Stimulated activated naive CD4-positive, alpha-beta T cell treated with Interleukin-2 at 50 U/mL for 16 hours (primary cell): ENCODE measurements at regions not wholly inside any gene's neighbourhood (a gene's known extent, or its start where the extent isn't known, plus 50 kb on each side); places are given as distances from the start of the nearest gene placed in this dataset.
"Not testable (repeated sequence)": the region's sequence is repeated elsewhere in the genome, so short reads cannot be mapped to it uniquely, and the experiment has no call there.

Experiments
- DNase-seq: peaks from one replicate; lab custom pipeline; 2025; lab: John Stamatoyannopoulos, UW

DNA sequence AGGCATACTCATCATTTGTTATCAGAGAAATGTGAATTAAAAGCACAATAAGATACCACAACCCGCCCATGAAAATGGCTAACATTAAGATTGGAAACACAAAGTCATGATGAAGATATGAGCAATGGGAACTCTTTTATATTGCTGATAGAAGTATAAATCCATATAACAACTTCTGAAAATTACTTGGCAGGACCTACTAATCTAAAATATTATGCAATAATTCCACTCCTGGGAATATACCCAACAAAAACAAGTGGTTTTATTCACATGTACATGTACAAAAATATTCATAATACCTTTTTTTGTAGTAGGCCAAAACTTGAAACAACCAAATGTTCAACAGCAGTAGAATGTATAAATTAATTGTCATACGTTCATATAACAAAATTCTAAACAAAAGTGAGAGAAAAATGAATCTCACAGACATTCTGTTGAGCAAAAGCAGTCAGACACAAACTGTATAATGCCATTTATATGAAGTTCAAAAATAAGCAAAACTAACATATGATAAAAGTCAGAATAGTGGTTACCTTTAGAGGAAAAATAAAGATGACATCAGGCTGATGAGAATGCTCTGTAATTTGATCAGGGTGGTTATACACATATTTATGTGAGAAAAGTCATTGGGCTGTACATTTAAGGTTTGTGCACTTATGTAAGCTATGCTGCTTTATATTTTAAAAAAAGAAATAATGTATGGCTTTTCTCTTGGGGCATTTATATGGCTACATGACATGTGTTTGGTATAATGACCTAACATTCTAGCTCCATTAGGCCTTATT, 309.2 kb upstream of the KITLG start:
- no peak for DNase-seq

GRCh38 chr12:88884600-88884999, 304.3 kb upstream of the KITLG start:
- no peak for DNase-seq

DNA sequence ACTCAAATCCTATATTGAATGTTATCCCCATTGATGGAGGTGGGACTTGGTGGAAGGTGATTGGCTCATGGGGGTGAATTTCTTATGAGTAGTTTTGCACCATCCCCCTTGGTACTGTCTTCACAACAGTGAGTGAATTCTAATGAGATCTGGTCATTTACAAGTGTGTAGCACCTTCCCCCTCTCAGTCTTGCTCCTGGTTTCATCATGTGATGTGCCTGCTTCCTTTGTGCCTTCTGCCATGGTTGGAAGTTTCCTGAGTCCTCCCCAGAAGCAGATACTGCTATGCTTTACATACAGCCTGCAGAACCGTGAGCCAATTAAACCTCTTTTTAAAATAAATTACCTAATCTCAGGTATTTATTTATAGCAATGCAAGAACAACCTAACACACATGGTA, 302.4 kb upstream of the KITLG start:
- no peak for DNase-seq

DNA sequence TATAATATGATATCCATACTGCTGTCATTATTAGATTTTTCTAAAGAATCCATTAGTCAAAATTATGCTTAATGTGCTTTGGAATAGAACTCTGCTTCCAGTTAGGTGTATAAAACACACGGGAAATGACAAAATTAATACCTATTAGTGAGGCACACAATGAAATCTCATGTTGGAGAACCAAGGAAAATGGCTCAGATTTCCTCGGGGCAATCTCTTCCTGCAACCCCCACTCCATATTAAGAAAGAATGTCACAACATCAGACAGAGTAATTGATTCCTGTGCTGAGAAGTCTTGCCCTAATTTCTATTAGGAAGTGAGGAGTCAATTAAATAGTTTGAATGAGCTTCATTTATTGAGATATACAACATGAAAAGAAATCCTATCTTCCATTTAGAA, 299.8 kb upstream of the KITLG start:
- DNase-seq = no peak

- no peak for DNase-seq
These were observed 298.0 kb upstream of the KITLG start for GRCh38 chr12:88878295-88878694.

GRCh38 chr12:88876857-88877256, 296.6 kb upstream of the KITLG start:
- no peak for DNase-seq

DNA sequence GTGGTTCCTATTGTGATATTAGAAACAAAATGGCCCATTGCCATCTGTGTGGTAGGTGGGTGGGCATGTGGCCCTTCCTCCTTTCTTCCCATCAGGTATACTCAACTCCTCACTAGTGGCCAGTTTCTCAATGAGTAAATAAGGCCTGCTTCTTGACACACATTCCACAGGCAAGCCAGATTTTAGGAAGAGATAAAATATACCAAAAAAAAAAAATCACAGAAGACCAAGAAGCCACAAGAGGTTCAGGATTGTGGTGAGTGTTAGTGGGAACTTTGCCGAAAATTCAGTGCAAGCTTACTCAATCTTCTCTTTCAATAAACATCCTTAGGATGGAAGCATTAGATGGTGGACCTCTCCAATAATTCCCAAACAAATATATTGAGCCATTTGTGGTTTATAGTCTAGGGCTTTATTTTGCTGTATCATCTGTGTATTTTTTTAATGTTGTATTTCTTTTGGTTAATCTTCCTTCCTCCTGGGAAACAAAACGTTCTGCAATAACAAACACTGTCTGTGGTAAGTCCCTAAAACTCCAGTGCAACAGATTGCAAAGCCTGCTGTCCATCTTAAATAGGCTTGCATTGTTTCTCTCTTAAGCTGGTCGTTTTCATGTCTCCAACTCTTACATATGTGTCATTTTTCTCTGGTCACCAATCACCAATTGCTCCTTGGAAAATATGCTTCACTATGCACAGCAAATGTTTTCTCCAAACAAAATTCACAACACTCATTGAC, 289.9 kb upstream of the KITLG start:
- no peak for DNase-seq

- DNase-seq = no peak
These were observed 287.8 kb upstream of the KITLG start for GRCh38 chr12:88868050-88868449.

DNA sequence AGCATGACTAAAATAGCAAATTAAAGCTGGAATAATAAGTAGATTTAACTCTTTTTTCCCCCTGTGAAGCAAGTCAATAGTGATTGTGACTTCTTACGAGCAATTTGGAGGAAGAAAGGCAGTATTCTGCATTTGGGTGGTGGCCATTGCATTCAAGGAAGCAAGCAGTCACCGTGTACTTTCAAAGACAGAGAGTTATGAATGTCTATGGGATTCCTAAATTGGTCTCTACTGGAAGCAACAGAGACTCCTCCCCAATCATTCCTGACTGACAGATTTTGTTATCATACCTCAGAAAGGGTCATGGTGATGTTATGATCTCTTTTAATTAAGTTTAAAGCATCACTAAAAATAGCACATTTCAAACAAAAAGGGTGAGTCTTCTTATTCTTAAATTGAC, 287.2 kb upstream of the KITLG start:
- DNase-seq = no peak

DNA sequence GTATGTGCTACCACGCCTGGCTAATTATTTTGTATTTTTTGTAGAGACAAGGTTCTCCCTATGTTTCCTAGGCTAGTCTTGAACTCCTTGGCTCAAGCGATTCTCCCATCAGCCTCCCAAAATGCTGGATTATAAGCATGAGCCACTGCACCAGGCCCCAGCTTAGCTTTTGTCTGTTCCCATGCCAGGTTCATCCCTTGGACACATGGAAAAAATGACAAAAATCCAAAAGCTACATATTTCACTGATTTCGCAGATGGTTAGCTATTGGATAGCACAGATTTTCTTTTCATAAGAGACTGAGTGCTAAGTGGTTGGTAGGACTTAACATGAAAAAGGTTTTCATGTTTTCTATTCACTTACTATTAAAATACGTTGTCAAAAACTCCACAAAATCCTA, 286.6 kb upstream of the KITLG start:
- no peak for DNase-seq

GRCh38 chr12:88865537-88865936, 285.3 kb upstream of the KITLG start:
- no peak for DNase-seq

DNA sequence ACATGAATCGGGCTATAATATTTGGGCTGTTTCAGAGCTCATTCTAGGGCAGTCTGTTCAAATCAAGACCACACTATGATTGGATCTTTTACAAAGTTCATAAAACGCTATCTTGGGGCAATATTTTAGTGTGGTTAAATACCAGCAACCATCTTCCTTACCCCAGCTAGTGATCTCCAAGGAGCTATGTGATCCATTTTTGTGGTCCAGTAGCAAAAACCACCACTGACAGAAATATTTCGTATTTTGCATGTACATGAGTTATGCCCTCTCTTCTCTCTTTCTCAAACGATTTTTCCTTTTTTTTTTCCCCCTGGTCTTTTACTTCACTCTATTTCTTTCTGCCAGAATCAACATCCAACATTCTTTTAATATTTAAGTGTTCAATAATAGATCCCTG, 280.6 kb upstream of the KITLG start:
- no peak for DNase-seq

GRCh38 chr12:88856201-88856600, 275.9 kb upstream of the KITLG start:
- no peak for DNase-seq

GRCh38 chr12:88855301-88855700, 275.0 kb upstream of the KITLG start:
- no peak for DNase-seq

DNA sequence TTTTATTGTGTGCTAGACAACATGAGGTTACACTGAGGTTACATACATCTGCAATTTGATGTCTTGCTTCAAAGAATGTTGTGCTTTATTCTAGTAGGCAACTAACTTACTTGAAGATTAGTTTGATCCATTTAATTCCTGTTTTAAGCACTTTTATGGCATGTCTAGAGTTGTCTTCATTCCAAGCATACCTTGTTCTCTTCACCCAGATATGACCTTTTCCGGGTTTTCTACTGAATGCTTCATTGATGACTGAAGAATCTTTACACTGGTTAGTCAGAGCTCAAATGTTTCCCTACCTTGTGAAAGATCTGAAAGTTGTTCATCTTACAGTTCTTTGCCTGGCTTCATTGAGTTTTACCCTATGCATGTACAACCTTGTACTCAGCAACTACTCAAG, 274.0 kb upstream of the KITLG start:
- DNase-seq = no peak

DNA sequence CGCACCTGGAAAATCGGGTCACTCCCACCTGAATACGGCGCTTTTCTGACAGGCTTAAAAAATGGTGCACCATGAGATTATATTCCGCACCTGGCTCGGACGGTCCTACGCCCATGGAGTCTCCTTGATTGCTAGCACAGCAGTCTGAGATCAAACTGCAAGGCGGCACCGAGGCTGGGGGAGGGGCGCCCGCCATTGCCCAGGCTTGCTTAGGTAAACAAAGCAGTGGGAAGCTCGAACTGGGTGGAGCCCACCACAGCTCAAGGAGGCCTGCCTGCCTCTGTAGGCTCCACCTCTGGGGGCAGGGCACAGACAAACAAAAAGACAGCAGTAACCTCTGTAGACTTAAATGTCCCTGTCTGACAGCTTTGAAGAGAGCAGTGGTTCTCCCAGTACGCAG, 267.0 kb upstream of the KITLG start:
- not testable (repeated sequence) for DNase-seq

DNA sequence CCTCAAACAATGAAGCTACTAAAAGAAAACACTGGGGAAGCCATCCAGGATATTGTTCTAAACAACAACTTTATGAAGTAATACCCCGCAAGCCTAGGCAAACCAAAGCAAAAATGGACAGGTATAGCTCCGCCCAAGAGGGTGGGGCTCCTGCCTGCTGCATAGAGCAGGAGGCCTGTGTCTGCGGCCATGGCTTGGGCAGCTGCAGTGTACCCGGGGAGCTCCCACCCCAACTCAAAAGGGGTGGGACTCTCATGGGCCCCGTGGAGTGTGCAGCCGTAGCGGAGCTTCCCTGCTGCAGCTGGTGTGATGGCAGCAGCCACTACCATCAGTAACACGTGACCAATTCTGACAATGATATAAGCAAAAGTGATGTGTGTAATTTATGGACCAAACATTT, 264.2 kb upstream of the KITLG start:
- no peak for DNase-seq

- no peak for DNase-seq
These were observed 262.0 kb upstream of the KITLG start for GRCh38 chr12:88842314-88842713.

DNA sequence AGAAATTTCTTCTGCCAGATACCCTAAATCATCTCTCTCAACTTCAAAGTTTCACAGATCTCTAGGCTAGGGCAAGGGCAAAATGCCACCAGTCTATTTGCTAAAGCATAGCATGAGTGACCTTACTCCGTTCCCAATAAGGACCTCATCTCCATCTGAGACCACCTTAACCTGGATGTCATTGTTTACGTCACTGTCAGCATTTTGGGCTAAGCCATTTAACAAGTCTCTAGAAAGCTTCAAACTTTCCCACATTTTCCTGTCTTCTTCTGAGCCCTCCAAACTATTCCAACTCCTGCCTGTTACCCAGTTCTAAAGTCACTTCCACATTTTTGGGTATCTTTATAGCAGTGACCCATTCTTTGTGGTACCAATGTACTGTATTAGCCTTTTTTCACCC, 259.2 kb upstream of the KITLG start:
- DNase-seq = no peak

GRCh38 chr12:88836156-88836555, 255.9 kb upstream of the KITLG start:
- no peak for DNase-seq

DNA sequence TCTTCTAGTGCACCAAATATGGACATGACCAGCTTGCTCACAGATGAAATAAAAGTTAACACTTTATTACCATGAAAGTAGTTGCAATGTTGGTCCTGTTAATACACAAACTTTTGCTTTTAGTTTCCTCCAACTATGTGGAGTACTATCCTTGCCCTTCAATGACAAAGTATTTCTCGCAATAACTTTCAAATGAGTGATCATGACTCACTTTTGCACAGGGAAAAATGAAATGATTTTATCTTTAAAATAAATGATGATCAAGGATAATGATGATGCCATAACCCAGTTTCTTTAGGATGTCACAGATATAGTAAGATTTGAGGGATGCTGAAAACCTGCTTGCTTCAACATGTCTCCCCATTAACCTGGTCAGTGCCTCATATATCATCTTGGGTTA, 254.0 kb upstream of the KITLG start:
- DNase-seq = no peak

DNA sequence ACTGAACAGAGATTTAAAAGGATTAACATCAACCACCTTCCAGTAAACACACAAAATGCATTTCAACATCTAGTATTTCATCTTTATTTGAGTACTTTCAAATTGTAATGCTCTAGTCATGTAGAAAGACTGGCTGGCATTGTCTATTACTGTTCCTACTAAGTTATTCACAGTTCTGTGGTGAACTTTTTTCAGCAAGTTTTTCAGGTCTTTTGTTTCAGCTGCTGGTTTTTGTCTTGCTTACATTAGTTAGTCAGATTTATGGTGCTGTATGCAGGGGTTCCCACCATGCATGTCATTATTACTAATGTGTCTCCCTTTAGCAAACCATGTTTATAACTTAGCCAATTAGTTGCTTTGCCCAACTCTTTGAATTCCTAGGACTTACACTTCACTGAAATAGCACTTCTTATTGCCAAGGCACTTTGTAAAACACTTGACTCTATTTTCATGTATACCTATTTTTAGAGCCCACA, 253.4 kb upstream of the KITLG start:
- DNase-seq = no peak

- not testable (repeated sequence) for DNase-seq
These were observed 248.3 kb upstream of the KITLG start for GRCh38 chr12:88828537-88828936.

DNA sequence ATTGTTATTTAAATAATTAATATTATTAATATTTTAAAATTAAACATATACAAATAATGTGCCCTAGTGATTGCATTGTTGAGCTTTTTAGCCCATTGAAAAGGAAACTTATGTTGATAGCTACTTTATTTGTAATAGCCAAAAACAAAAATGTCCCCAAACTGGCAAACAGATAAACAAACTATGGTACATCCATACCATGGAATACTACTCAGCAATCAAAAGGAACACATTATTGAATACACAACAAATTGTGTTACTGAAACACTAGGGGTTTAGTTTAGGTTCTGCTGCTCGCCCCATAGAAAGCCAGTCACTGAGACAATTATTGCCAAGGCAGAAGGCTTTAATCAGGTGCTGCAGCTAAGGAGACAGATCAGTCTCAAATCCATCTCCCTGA, 239.7 kb upstream of the KITLG start:
- no peak for DNase-seq
